H1 (cell line): ENCODE measurements at regions not wholly inside any gene's neighbourhood (a gene's known extent, or its start where the extent isn't known, plus 50 kb on each side); places are given as distances from the start of the nearest gene placed in this dataset.

Source experiments
- CTCF ChIA-PET: fragments of 300-600 bp; sonication (Branson Sonifier 250); formaldehyde crosslinking; loops from one replicate; lab custom pipeline; 2021; ENCODE audit not compliant: partially characterized antibody; lab: Charles Lee
- POLR2A ChIA-PET: fragments of 300-600 bp; sonication (Branson Sonifier 250); formaldehyde crosslinking; loops from one replicate; lab custom pipeline; 2021; ENCODE audit warnings: inconsistent platforms; ENCODE audit not compliant: partially characterized antibody; lab: Charles Lee
- DNase-seq, 2 experiments: peaks; one replicate each; pipeline versions ENCODE4 v3.0.0 to v3.0.0-alpha.2; 2010 to 2022; ENCODE audit warnings: low spot score in 2 of 2, low read depth in 1 of 2, mixed read lengths in 1 of 2
- FAIRE-seq: peaks from 2 replicates; lab custom pipeline; 2011; peaks lifted over from hg19 to GRCh38; lab: Jason Lieb, UNC
- H2AFZ ChIP-seq: 2 replicates; pipeline ENCODE4 v1.8.1; 2012; ENCODE audit warnings: low read length, inconsistent platforms
- H2AK5ac ChIP-seq: 2 replicates; pipeline ENCODE4 v1.6.1; 2013; ENCODE audit warnings: low read depth, low read length
- H2BK120ac ChIP-seq: replicated peaks from 2 replicates; pipeline ENCODE3; 2013; ENCODE audit warnings: low read depth, low read length, inconsistent platforms
- H2BK12ac ChIP-seq: 2 replicates; pipeline ENCODE4 v1.6.1; 2013; ENCODE audit warnings: low read depth, low read length
- H2BK15ac ChIP-seq: 2 replicates; pipeline ENCODE4 v1.6.1; 2013; ENCODE audit warnings: low read length
- H2BK20ac ChIP-seq: 2 replicates; pipeline ENCODE4 v1.6.1; 2013; ENCODE audit warnings: low read length
- H2BK5ac ChIP-seq: 2 replicates; pipeline ENCODE4 v1.6.1; 2013; ENCODE audit warnings: low read depth, low read length
- H3K14ac ChIP-seq: 2 replicates; pipeline ENCODE4 v1.6.1; 2013; ENCODE audit warnings: inconsistent platforms; ENCODE audit not compliant: insufficient read length
- H3K18ac ChIP-seq: 2 replicates; pipeline ENCODE4 v1.6.1; 2013; ENCODE audit warnings: low read length; ENCODE audit errors: extremely low read depth
- H3K23ac ChIP-seq: 2 replicates; pipeline ENCODE4 v1.6.1; 2013; ENCODE audit warnings: inconsistent platforms; ENCODE audit not compliant: insufficient read length
- H3K23me2 ChIP-seq: 2 replicates; pipeline ENCODE4 v1.6.1; 2013; ENCODE audit warnings: low read depth, low read length
- H3K27ac ChIP-seq: 2 replicates; pipeline ENCODE4 v1.6.1; 2011; ENCODE audit warnings: low read depth, low read length, inconsistent platforms
- H3K27me3 ChIP-seq, 4 experiments: replicated peaks in 1 of 4; 1 replicate in 1 of 4; 2 replicates in 3 of 4; pipeline versions ENCODE4 v1.6.1 to v1.8.1; 2011 to 2013; ENCODE audit warnings: low read length in 3 of 4, mild to moderate bottlenecking in 3 of 4, inconsistent platforms in 2 of 4, mixed read lengths in 2 of 4, moderate library complexity in 1 of 4; ENCODE audit not compliant: control insufficient read depth in 3 of 4, insufficient read depth in 3 of 4; ENCODE audit errors: extremely low read depth in 1 of 4
- H3K36me3 ChIP-seq, 4 experiments: 2 replicates each; pipeline versions ENCODE4 v1.6.1 to v1.8.1; 2011 to 2013; ENCODE audit warnings: mild to moderate bottlenecking in 4 of 4, low read length in 3 of 4, moderate library complexity in 2 of 4, control low read depth in 1 of 4, inconsistent platforms in 1 of 4; ENCODE audit not compliant: insufficient read depth in 4 of 4, control insufficient read depth in 2 of 4
- H3K4ac ChIP-seq: replicated peaks from 2 replicates; pipeline ENCODE3; 2013; ENCODE audit warnings: low read length, low read depth, mixed read lengths, inconsistent platforms; ENCODE audit not compliant: insufficient read length
- H3K4me1 ChIP-seq, 4 experiments: replicated peaks in 1 of 4; 1 replicate in 1 of 4; 2 replicates in 3 of 4; pipeline versions ENCODE4 v1.6.1 to v1.8.1; 2011 to 2013; ENCODE audit warnings: low read length in 3 of 4, inconsistent platforms in 2 of 4, mixed read lengths in 1 of 4; ENCODE audit not compliant: insufficient read depth in 4 of 4, control insufficient read depth in 3 of 4
- H3K4me2 ChIP-seq, 2 experiments: 2 replicates each; pipeline versions ENCODE4 v1.6.1 to v1.8.1; 2011 to 2013; ENCODE audit warnings: low read depth in 2 of 2, low read length in 2 of 2, control low read depth in 1 of 2, inconsistent platforms in 1 of 2, mild to moderate bottlenecking in 1 of 2; ENCODE audit not compliant: insufficient read depth in 1 of 2
- H3K4me3 ChIP-seq, 4 experiments: fragments of 200-600, 300-600 bp in 1 of 4; sonication (generic), shearing (Covaris generic), sonication (Bioruptor Twin) in 1 of 4; 2 replicates each; pipeline versions ENCODE4 v1.5.1 to v1.8.1; 2011 to 2016; ENCODE audit warnings: low read length in 4 of 4, low read depth in 3 of 4, control low read depth in 2 of 4, inconsistent platforms in 2 of 4, mild to moderate bottlenecking in 2 of 4, mixed read lengths in 1 of 4, moderate library complexity in 1 of 4; ENCODE audit not compliant: insufficient read depth in 2 of 4; ENCODE audit errors: extremely low read depth in 1 of 4
- H3K56ac ChIP-seq: replicated peaks from 2 replicates; pipeline ENCODE3; 2013; ENCODE audit warnings: low read depth, mild to moderate bottlenecking, mixed read lengths, low read length, inconsistent platforms; ENCODE audit not compliant: insufficient read length
- H3K79me1 ChIP-seq: 2 replicates; pipeline ENCODE4 v1.6.1; 2013; ENCODE audit warnings: low read depth, low read length, control low read depth
- H3K79me2 ChIP-seq, 2 experiments: 2 replicates each; pipeline versions ENCODE4 v1.6.1 to v1.8.1; 2012 to 2013; ENCODE audit warnings: low read length in 2 of 2, mild to moderate bottlenecking in 2 of 2, inconsistent platforms in 1 of 2; ENCODE audit not compliant: insufficient read depth in 2 of 2, control insufficient read depth in 1 of 2
- H3K9ac ChIP-seq, 4 experiments: replicated peaks in 1 of 4; 1 replicate in 1 of 4; 2 replicates in 3 of 4; pipeline versions ENCODE4 v1.6.1 to v1.8.1; 2011 to 2013; ENCODE audit warnings: low read depth in 3 of 4, low read length in 3 of 4, control low read depth in 2 of 4, mild to moderate bottlenecking in 2 of 4, moderate library complexity in 2 of 4, inconsistent platforms in 1 of 4; ENCODE audit errors: extremely low read depth in 1 of 4
- H3K9me3 ChIP-seq, 2 experiments: 2 replicates each; pipeline versions ENCODE4 v1.6.1 to v1.8.1; 2012 to 2013; ENCODE audit warnings: mild to moderate bottlenecking in 2 of 2, moderate library complexity in 2 of 2, control low read depth in 1 of 2, inconsistent platforms in 1 of 2, low read depth in 1 of 2, low read length in 1 of 2, mixed read lengths in 1 of 2; ENCODE audit not compliant: insufficient read depth in 2 of 2
- H4K20me1 ChIP-seq, 2 experiments: replicated peaks in 1 of 2; 2 replicates each; pipeline versions ENCODE3 to v1.8.1; 2011 to 2013; ENCODE audit warnings: inconsistent platforms in 2 of 2, low read length in 2 of 2, mild to moderate bottlenecking in 1 of 2; ENCODE audit not compliant: insufficient read depth in 2 of 2, control insufficient read depth in 1 of 2
- H4K5ac ChIP-seq: 2 replicates; pipeline ENCODE4 v1.6.1; 2013; ENCODE audit warnings: low read length, low read depth, mixed read lengths, inconsistent platforms; ENCODE audit not compliant: insufficient read length
- H4K8ac ChIP-seq: 2 replicates; pipeline ENCODE4 v1.8.0; 2013; ENCODE audit warnings: mild to moderate bottlenecking, moderate library complexity, low read length, inconsistent platforms; ENCODE audit not compliant: insufficient read depth; ENCODE audit errors: extremely low read depth
- H4K91ac ChIP-seq: replicated peaks from 2 replicates; pipeline ENCODE3; 2013; ENCODE audit warnings: low read length, mixed read lengths, inconsistent platforms; ENCODE audit not compliant: insufficient read length
- ATF2 ChIP-seq: IDR thresholded peaks from 2 replicates; pipeline ENCODE4 v1.6.1; 2012; ENCODE audit warnings: low read length, inconsistent platforms
- CBX5 ChIP-seq: fragments of 300-800, 300-1000 bp; sonication (generic); IDR thresholded peaks from 2 replicates; pipeline ENCODE4 v1.7.1; 2016; ENCODE audit warnings: antibody characterized with exemption, low read length, low read depth
- CTBP2 ChIP-seq: IDR thresholded peaks from 2 replicates; pipeline ENCODE4 v1.7.0; 2011; ENCODE audit warnings: borderline replicate concordance, mild to moderate bottlenecking, moderate library complexity, mixed read lengths, low read length; ENCODE audit not compliant: insufficient read depth, insufficient read length
- SIN3A ChIP-seq, 2 experiments: IDR thresholded peaks in 1 of 2; conservative IDR thresholded peaks in 1 of 2; 2 replicates each; pipeline ENCODE4 v1.6.1; 2011 to 2012; ENCODE audit warnings: low read length in 2 of 2, improper control_type of control experiment in 1 of 2, low read depth in 1 of 2, mild to moderate bottlenecking in 1 of 2
- TAF7 ChIP-seq: optimal IDR thresholded peaks from 2 replicates; pipeline ENCODE3; 2011; ENCODE audit warnings: low read depth, mild to moderate bottlenecking, inconsistent platforms, low read length, moderate library complexity, borderline replicate concordance
- WGBS, 2 experiments: shearing (Covaris generic) in 1 of 2; methylation state at CpG; one replicate each; pipeline versions ENCODE4 v1.1.6 to v1.1.7; 2013 to 2015; ENCODE audit warnings: low lambda C conversion rate in 2 of 2, mixed read lengths in 2 of 2, inconsistent platforms in 1 of 2, low coverage in 1 of 2, missing lambda C conversion rate in 1 of 2; ENCODE audit not compliant: insufficient replicate concordance in 2 of 2, insufficient coverage in 1 of 2, insufficient read length in 1 of 2; ENCODE audit errors: extremely low coverage in 1 of 2, missing lambda C conversion rate in 1 of 2; 5-methylcytosine and 5-hydroxymethylcytosine counted together

- TF ChIP-seq ATF2 = no peak
- TF ChIP-seq CTBP2 = no peak
- no peak for TF ChIP-seq TAF7
- no peak for TF ChIP-seq SIN3A (conservative IDR thresholded peaks at IDR 0.05 in 1 of 2, IDR thresholded peaks at IDR 0.05 in 1 of 2; ENCODE audit: low read depth in 1 of 2, low read length in 2 of 2)
- no peak for TF ChIP-seq CBX5
- H3K79me2 ChIP-seq = no peaks in the 10 kb centered on the region
- no peak overlapping the region for H2BK15ac ChIP-seq
- no peak overlapping the region for H2BK120ac ChIP-seq
- H2BK5ac ChIP-seq = no peak overlapping the region
- H3K23me2 ChIP-seq = no peaks in the 10 kb centered on the region
- H2BK12ac ChIP-seq = no peak overlapping the region
- no peak overlapping the region for H2AK5ac ChIP-seq
- no peaks in the 10 kb centered on the region for H3K9me3 ChIP-seq
- FAIRE-seq (no peak), DNase-seq (no peak)
- H4K91ac ChIP-seq = no peak overlapping the region
- ChIA-PET POLR2A (interaction anchor here (0.6 kb wide), 1 partner anchor 204 kb away, joined by 4 read pairs; no protein-coding TSS in a partner anchor), CTCF (interaction anchor here (1.5 kb wide), 1 partner anchor 295 kb away, joined by 4 read pairs; no protein-coding TSS in a partner anchor)
- no peak overlapping the region for H3K9ac ChIP-seq
- no peak overlapping the region for H4K5ac ChIP-seq
- H3K4me2 ChIP-seq = no peak overlapping the region
- no peak overlapping the region for H3K56ac ChIP-seq
- H3K4me1 ChIP-seq = no peaks in the 10 kb centered on the region
- H3K36me3 ChIP-seq = no peaks in the 10 kb centered on the region
- H2AFZ ChIP-seq = no peak overlapping the region
- no peak overlapping the region for H3K18ac ChIP-seq
- H3K27ac ChIP-seq = no peak overlapping the region
- no peak overlapping the region for H4K8ac ChIP-seq
- no peaks in the 10 kb centered on the region for H4K20me1 ChIP-seq
- H3K27me3 ChIP-seq = no peaks in the 10 kb centered on the region
- no peak overlapping the region for H3K4ac ChIP-seq
- H2BK20ac ChIP-seq = no peak overlapping the region
- WGBS, 2 experiments = 94% methylated on average over 1 of the region's 1 CpG; no CpG with 5 or more reads in 1 of the 2 experiments
- no peaks in the 10 kb centered on the region for H3K79me1 ChIP-seq
- no peak overlapping the region for H3K4me3 ChIP-seq
- H3K23ac ChIP-seq = no peak overlapping the region
- no peak overlapping the region for H3K14ac ChIP-seq
Measured at GRCh38 chr13:40363653-40364052, 302.8 kb downstream of the FOXO1 start.
